ENCODE measurements at regions not wholly inside any gene's neighbourhood (a gene's known extent, or its start where the extent isn't known, plus 50 kb on each side); places are given as distances from the start of the nearest gene placed in this dataset.

GRCh38 chr10:126736727-126737126 is 66.2 kb upstream of the C10orf90 start:
- no peaks in the 10 kb centered on the region for H3K4me1 ChIP-seq (ENCODE audit: insufficient read depth, low read length)
- DNase-seq (ENCODE audit: low read depth): peak; percentile 15
- H3K9me3 ChIP-seq (ENCODE audit: insufficient read depth, low read depth, low read length): no peaks in the 10 kb centered on the region
- H3K36me3 Mint-ChIP-seq (ENCODE audit: low read depth, unreplicated experiment): no peaks in the 10 kb centered on the region
- no peaks in the 10 kb centered on the region for H3K36me3 ChIP-seq (ENCODE audit: insufficient read depth, low read length)
- TF ChIP-seq CTCF (IDR thresholded peaks at IDR 0.05; ENCODE audit: insufficient read depth, low read depth, low read length) (no peak), EZH2 (IDR thresholded peaks at IDR 0.05; ENCODE audit: insufficient read depth, low read length) (no peak)
- no peak for FAIRE-seq
- H3K4me2 ChIP-seq (ENCODE audit: low read length): no peak overlapping the region
- H3K27ac Mint-ChIP-seq (ENCODE audit: unreplicated experiment): no peak overlapping the region
- no peaks in the 10 kb centered on the region for H3K4me1 Mint-ChIP-seq (ENCODE audit: low read depth, unreplicated experiment)
- H3K4me3 ChIP-seq (ENCODE audit: insufficient read depth, low read depth, low read length): no peak overlapping the region
- no peak overlapping the region for H3K27ac ChIP-seq (ENCODE audit: low read depth, low read length)
- peaks cover 4% of the 10 kb centered on the region for H3K27me3 Mint-ChIP-seq (ENCODE audit: low read depth, unreplicated experiment)
- no peak overlapping the region for H3K9ac ChIP-seq (ENCODE audit: low read length)
- H3K9me3 Mint-ChIP-seq (ENCODE audit: unreplicated experiment): no peaks in the 10 kb centered on the region
- H2AFZ ChIP-seq (ENCODE audit: low read depth, low read length): no peak overlapping the region
- no peaks in the 10 kb centered on the region for H4K20me1 ChIP-seq (ENCODE audit: insufficient read depth, low read length)
- H3K79me2 ChIP-seq (ENCODE audit: insufficient read depth, low read length): no peaks in the 10 kb centered on the region
- no peak overlapping the region for H3K4me3 Mint-ChIP-seq (ENCODE audit: unreplicated experiment)
- H3K27me3 ChIP-seq (ENCODE audit: insufficient read depth, low read length): peaks cover 6% of the 10 kb centered on the region

GRCh38 chr10:126738001-126738400 is 67.5 kb upstream of the C10orf90 start:
- Histone ChIP-seq H3K4me3 (ENCODE audit: insufficient read depth, low read depth, low read length) (no peak overlapping the region), H3K4me1 (ENCODE audit: insufficient read depth, low read length) (no peaks in the 10 kb centered on the region), H3K79me2 (ENCODE audit: insufficient read depth, low read length) (no peaks in the 10 kb centered on the region), H3K9ac (ENCODE audit: low read length) (no peak overlapping the region), H3K36me3 (ENCODE audit: insufficient read depth, low read length) (no peaks in the 10 kb centered on the region), H3K27ac (ENCODE audit: low read depth, low read length) (no peak overlapping the region), H3K27me3 (ENCODE audit: insufficient read depth, low read length) (peaks cover 4% of the 10 kb centered on the region), H3K4me2 (ENCODE audit: low read length) (no peak overlapping the region), H3K9me3 (ENCODE audit: insufficient read depth, low read depth, low read length) (no peaks in the 10 kb centered on the region), H2AFZ (ENCODE audit: low read depth, low read length) (no peak overlapping the region), H4K20me1 (ENCODE audit: insufficient read depth, low read length) (no peaks in the 10 kb centered on the region)
- no peak for TF ChIP-seq EZH2 (IDR thresholded peaks at IDR 0.05; ENCODE audit: insufficient read depth, low read length)
- TF ChIP-seq CTCF (IDR thresholded peaks at IDR 0.05; ENCODE audit: insufficient read depth, low read depth, low read length): no peak
- Mint-ChIP-seq H3K9me3 (ENCODE audit: unreplicated experiment) (no peaks in the 10 kb centered on the region), H3K4me1 (ENCODE audit: low read depth, unreplicated experiment) (no peaks in the 10 kb centered on the region), H3K27ac (ENCODE audit: unreplicated experiment) (no peak overlapping the region), H3K36me3 (ENCODE audit: low read depth, unreplicated experiment) (no peaks in the 10 kb centered on the region), H3K27me3 (ENCODE audit: low read depth, unreplicated experiment) (peaks cover 7% of the 10 kb centered on the region), H3K4me3 (ENCODE audit: unreplicated experiment) (no peak overlapping the region)
- FAIRE-seq (no peak), DNase-seq (ENCODE audit: low read depth) (no peak)

GRCh38 chr10:126744571-126744970 is 74.1 kb upstream of the C10orf90 start:
- H3K9me3 ChIP-seq (ENCODE audit: insufficient read depth, low read depth, low read length): no peaks in the 10 kb centered on the region
- Mint-ChIP-seq H3K4me1 (ENCODE audit: low read depth, unreplicated experiment) (peaks cover 8% of the 10 kb centered on the region), H3K27ac (ENCODE audit: unreplicated experiment) (no peak overlapping the region), H3K9me3 (ENCODE audit: unreplicated experiment) (no peaks in the 10 kb centered on the region), H3K27me3 (ENCODE audit: low read depth, unreplicated experiment) (peaks cover 10% of the 10 kb centered on the region), H3K4me3 (ENCODE audit: unreplicated experiment) (no peak overlapping the region), H3K36me3 (ENCODE audit: low read depth, unreplicated experiment) (no peaks in the 10 kb centered on the region)
- H3K36me3 ChIP-seq (ENCODE audit: insufficient read depth, low read length): no peaks in the 10 kb centered on the region
- no peak overlapping the region for H3K9ac ChIP-seq (ENCODE audit: low read length)
- FAIRE-seq (no peak), DNase-seq (ENCODE audit: low read depth) (no peak)
- no peak overlapping the region for H3K4me2 ChIP-seq (ENCODE audit: low read length)
- H3K4me3 ChIP-seq (ENCODE audit: insufficient read depth, low read depth, low read length): no peak overlapping the region
- H4K20me1 ChIP-seq (ENCODE audit: insufficient read depth, low read length): no peaks in the 10 kb centered on the region
- H2AFZ ChIP-seq (ENCODE audit: low read depth, low read length): no peak overlapping the region
- no peak for TF ChIP-seq EZH2 (IDR thresholded peaks at IDR 0.05; ENCODE audit: insufficient read depth, low read length)
- no peak for TF ChIP-seq CTCF (IDR thresholded peaks at IDR 0.05; ENCODE audit: insufficient read depth, low read depth, low read length)
- H3K4me1 ChIP-seq (ENCODE audit: insufficient read depth, low read length): peaks cover 3% of the 10 kb centered on the region
- H3K79me2 ChIP-seq (ENCODE audit: insufficient read depth, low read length): no peaks in the 10 kb centered on the region
- peaks cover 7% of the 10 kb centered on the region for H3K27me3 ChIP-seq (ENCODE audit: insufficient read depth, low read length)
- no peak overlapping the region for H3K27ac ChIP-seq (ENCODE audit: low read depth, low read length)
